HFF-Myc (cell line): ENCODE measurements at regions not wholly inside any gene's neighbourhood (a gene's known extent, or its start where the extent isn't known, plus 50 kb on each side); places are given as distances from the start of the nearest gene placed in this dataset.

Source experiments
- DNase-seq: peaks from one replicate; pipeline ENCODE4 v3.0.0-alpha.2; 2011; ENCODE audit warnings: low read depth; ENCODE audit errors: extremely low read depth
- H3K4me3 ChIP-seq: replicated peaks from 2 replicates; pipeline ENCODE4 v1.5.1; 2011; ENCODE audit warnings: low read depth, mild to moderate bottlenecking, control low read depth, low read length
- TF ChIP-seq, protein P1 (sequence below): IDR thresholded peaks from 2 replicates; pipeline ENCODE4 v1.5.1; 2012; ENCODE audit warnings: mild to moderate bottlenecking, low read depth, low read length, control low read depth; ENCODE audit errors: missing control alignments

DNA sequence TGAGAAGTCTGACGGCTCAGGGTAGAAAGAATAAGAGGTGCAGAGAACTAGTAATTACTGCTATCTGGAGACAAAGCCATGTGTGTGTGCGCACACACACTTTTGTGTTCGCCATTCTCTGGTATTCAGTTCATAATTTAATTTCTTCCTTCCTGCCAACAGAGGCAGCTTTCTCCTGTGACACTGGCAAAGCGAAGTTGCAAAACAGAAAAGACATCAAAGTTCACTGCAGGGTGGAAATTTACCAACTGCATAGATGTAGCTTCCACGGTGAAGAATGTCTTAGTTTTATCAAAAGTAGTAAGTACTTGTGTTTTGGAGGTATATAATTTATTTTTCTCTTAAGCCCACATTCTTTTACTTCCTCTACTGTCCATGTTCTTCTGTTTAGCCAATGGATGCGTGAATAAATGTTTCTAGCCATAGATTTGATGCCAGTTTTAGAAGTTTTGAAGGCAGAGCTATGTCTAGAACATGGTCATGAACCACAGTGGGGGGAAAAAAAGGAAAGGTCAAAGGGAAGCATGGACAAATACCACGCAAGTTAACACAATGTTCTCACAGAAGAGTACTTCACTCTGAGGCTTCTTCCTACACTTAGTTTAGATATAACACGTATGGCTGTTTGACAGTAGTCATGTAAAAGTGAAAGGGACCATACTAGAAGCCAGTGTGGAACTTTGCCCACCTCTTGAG lies 536.5 kb upstream of the GRIA1 start:
- DNase-seq: no peak
- H3K4me3 ChIP-seq: no peak overlapping the region
- TF ChIP-seq, protein P1, sequence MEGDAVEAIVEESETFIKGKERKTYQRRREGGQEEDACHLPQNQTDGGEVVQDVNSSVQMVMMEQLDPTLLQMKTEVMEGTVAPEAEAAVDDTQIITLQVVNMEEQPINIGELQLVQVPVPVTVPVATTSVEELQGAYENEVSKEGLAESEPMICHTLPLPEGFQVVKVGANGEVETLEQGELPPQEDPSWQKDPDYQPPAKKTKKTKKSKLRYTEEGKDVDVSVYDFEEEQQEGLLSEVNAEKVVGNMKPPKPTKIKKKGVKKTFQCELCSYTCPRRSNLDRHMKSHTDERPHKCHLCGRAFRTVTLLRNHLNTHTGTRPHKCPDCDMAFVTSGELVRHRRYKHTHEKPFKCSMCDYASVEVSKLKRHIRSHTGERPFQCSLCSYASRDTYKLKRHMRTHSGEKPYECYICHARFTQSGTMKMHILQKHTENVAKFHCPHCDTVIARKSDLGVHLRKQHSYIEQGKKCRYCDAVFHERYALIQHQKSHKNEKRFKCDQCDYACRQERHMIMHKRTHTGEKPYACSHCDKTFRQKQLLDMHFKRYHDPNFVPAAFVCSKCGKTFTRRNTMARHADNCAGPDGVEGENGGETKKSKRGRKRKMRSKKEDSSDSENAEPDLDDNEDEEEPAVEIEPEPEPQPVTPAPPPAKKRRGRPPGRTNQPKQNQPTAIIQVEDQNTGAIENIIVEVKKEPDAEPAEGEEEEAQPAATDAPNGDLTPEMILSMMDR: no peak

DNA sequence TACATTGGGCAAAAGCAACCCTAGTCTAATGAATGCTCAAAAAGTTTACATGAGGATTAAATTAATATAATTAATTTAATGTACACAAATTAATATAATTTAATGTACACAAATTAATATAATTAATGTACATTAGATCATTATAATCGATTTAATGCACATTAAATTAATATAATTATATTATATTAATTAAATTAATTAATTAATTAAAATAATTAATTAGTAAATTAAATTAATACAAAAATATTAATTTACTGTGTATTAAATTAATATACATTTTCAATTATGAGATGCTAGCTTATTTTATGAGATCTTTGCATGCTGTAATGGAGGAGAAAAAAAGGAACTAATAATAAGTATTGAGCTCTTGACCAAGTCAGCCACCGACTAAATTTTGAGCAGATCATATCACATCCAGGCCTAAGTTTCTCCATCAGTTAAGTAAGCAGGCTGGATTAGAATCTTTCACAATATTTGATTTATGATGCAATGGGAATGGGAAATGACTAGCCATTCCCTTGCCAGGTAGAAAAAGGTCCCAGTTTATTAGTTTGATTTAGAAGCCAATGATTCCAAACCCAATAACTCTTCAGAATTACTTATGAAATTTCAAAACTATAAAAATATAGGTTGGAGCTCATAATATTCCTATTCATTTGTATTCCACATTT lies 533.4 kb upstream of the GRIA1 start:
- no peak overlapping the region for H3K4me3 ChIP-seq
- TF ChIP-seq, protein P1: no peak
- no peak for DNase-seq

DNA sequence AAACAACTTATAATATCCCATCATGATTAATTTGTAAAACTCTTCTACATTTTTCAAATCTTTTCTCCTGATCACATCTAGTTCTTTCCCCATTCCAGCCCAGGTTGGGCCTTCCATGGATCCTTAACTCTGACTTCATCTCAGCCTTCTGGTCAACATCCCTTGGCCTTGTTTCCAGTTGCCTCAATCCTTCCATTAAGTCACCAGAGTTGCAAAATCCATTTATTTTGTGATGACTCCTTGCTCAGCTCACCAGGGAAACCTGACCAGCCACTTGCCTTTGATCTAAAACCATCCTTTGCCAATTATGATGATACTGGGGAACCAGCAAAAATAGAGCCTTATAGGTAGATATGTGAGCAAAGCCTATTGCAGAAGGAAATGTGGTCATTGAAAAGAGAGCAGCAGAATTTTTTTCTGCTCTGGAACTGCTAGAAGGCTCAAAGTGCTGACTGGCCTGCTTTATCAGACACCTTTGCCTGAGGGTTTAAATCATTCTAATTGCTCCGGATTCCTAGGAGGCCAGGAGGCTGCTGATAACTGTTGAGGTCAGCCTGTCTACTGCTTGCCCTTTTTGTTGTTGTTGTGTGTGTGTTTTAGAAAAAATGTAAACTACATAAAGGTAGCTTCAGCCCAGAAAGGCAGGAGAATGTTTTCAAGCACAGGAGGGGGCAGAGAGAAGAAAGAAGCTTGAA lies 512.2 kb upstream of the GRIA1 start:
- no peak for DNase-seq
- TF ChIP-seq, protein P1: no peak

DNA sequence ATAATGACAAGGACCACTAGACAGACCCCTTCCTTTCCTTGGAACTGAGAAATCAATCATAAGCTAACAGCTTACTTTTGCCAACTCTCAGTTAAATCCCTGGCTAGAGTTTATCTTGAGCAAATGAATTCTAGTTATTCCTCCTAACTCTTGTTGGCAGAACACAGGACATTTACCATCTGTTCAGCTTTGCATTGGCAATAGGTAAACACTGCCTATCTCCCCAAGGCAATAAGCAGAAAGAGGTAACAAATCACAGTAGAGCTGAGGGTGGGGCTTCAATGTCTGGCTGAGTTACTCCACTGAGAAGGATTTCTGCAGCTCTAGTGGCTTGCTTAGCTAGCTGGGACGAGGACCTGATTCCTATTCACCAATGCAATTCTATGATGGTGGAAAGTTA lies 503.3 kb upstream of the GRIA1 start:
- no peak for DNase-seq
- H3K4me3 ChIP-seq: no peak overlapping the region
- TF ChIP-seq, protein P1: no peak

More for the DNA sequence above, 512.2 kb upstream of the GRIA1 start:
- no peak overlapping the region for H3K4me3 ChIP-seq

DNA sequence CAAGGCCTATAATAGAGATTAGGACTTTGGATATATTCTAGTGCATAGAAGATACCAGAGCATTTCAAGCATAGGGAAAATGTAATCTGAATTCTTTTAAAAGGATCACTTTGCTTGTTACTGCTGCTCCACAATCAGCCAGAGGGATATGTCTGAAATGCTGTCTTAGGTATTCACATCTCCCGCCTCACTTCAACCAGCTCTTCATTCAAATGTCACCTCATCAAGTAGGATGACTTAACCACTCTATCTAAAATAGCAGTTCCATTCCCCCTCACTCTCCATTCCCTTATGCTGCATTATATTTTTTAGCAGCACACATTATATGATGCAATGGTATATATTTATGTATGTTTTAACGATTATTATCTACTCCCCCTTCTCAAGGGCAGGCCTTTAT lies 500.3 kb upstream of the GRIA1 start:
- TF ChIP-seq, protein P1: no peak
- no peak overlapping the region for H3K4me3 ChIP-seq
- no peak for DNase-seq

DNA sequence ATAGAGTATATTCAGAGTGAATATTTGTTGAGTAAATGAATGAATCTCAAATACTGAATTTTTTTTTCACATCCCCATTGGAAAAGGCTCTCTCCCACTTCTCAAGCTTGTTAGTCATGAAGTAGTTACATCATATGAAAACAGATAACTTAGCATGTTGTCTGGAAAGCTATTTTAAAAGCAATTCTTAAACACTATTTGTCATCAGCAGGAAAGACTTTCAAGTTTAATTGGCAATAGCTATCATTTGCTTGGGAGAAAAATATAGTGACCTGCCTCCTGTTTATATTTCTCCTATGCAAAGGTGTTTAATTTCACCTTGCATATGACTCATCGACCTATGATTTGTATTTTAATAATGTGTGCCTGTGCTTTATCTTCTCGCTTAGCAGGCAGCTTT lies 499.8 kb upstream of the GRIA1 start:
- no peak for DNase-seq
- no peak overlapping the region for H3K4me3 ChIP-seq
- TF ChIP-seq, protein P1: no peak
